Omental fat pad (tissue), 3 donors: ENCODE measurements at regions not wholly inside any gene's neighbourhood (a gene's known extent, or its start where the extent isn't known, plus 50 kb on each side); places are given as distances from the start of the nearest gene placed in this dataset. TPM values are rescaled to one million over a fixed set of nuclear protein-coding genes. Genes with fewer than 3 reads are reported as not detected.
"Not testable (repeated sequence)": the region's sequence is repeated elsewhere in the genome, so short reads cannot be mapped to it uniquely, and the experiment has no call there.

Experiments used
- ATAC-seq: fragments of 150-250 bp; one replicate; pipeline ENCODE4 v1.9.1; 2016; ENCODE audit warnings: mild to moderate bottlenecking, moderate library complexity; ENCODE audit not compliant: low FRiP score
- DNase-seq: peaks from one replicate; pipeline ENCODE4 v3.0.0-alpha.2; 2019; ENCODE audit warnings: low spot score
- CTCF ChIP-seq, 3 donors: fragments of 450-650 bp; IDR thresholded peaks; one replicate each; pipeline ENCODE4 v1.5.1; 2016 to 2017; ENCODE audit warnings: antibody characterized with exemption in 3 of 3, mild to moderate bottlenecking in 3 of 3, moderate library complexity in 2 of 3
- small RNA-seq: library from RNA; depleted of rRNA; stranded (forward); fragments of <200 nt; gene quantifications from one replicate; pipeline ENCODE3, GENCODE V24; 2016

GRCh38 chrX:41984628-41985027 lies 61.3 kb upstream of the CASK start:
- no peak for ATAC-seq
- no peak for DNase-seq
- TF ChIP-seq CTCF (IDR thresholded peaks at IDR 0.05): no peak

GRCh38 chrX:41982953-41983352 lies 59.6 kb upstream of the CASK start:
- no peak for TF ChIP-seq CTCF (IDR thresholded peaks at IDR 0.05)
- no peak for DNase-seq
- no peak for ATAC-seq

- no peak for DNase-seq
- no peak for TF ChIP-seq CTCF (IDR thresholded peaks at IDR 0.05)
- no peak for ATAC-seq
Measured at GRCh38 chrX:41981481-41982013, 58.2 kb upstream of the CASK start.

- ATAC-seq, DNase-seq: not testable (repeated sequence)
Measured at GRCh38 chrX:41974677-41975076, 51.3 kb upstream of the CASK start.

GRCh38 chrX:41973208-41973607 lies 49.9 kb upstream of the CASK start:
- no peak for DNase-seq
- ATAC-seq: no peak
- no peak for TF ChIP-seq CTCF (IDR thresholded peaks at IDR 0.05)

Small RNA genes lying in the stretch of these regions (small RNA-seq; reads per million reads assigned to genes)
- gene RNU6-1124P: not detected
- gene RNU6-630P: not detected
- gene Z92545.1: not detected
